ENCODE measurements at regions not wholly inside any gene's neighbourhood (a gene's known extent, or its start where the extent isn't known, plus 50 kb on each side); places are given as distances from the start of the nearest gene placed in this dataset.

- no peak overlapping the region for H3K4me3 ChIP-seq (ENCODE audit: low read depth, low read length)
- peak; percentile 73 for DNase-seq (ENCODE audit: low read depth)
- TF ChIP-seq, protein P1, sequence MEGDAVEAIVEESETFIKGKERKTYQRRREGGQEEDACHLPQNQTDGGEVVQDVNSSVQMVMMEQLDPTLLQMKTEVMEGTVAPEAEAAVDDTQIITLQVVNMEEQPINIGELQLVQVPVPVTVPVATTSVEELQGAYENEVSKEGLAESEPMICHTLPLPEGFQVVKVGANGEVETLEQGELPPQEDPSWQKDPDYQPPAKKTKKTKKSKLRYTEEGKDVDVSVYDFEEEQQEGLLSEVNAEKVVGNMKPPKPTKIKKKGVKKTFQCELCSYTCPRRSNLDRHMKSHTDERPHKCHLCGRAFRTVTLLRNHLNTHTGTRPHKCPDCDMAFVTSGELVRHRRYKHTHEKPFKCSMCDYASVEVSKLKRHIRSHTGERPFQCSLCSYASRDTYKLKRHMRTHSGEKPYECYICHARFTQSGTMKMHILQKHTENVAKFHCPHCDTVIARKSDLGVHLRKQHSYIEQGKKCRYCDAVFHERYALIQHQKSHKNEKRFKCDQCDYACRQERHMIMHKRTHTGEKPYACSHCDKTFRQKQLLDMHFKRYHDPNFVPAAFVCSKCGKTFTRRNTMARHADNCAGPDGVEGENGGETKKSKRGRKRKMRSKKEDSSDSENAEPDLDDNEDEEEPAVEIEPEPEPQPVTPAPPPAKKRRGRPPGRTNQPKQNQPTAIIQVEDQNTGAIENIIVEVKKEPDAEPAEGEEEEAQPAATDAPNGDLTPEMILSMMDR (IDR thresholded peaks at IDR 0.05; ENCODE audit: low read depth, low read length), result no peak
- TF ChIP-seq, protein P2, sequence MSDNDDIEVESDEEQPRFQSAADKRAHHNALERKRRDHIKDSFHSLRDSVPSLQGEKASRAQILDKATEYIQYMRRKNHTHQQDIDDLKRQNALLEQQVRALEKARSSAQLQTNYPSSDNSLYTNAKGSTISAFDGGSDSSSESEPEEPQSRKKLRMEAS (IDR thresholded peaks at IDR 0.05; ENCODE audit: low read depth, low read length), result no peak
- no peak for TF ChIP-seq MYC (IDR thresholded peaks at IDR 0.05; ENCODE audit: low read depth, low read length)
- TF ChIP-seq POLR2A (IDR thresholded peaks at IDR 0.05; ENCODE audit: extremely low read depth, insufficient read length), result no peak
Observed at GRCh38 chr15:70439304-70439877, 324.0 kb downstream of the UACA start.

GRCh38 chr15:70438776-70439175 is 324.6 kb downstream of the UACA start:
- no peak overlapping the region for H3K4me3 ChIP-seq (ENCODE audit: low read depth, low read length)
- DNase-seq (ENCODE audit: low read depth), result no peak
- TF ChIP-seq POLR2A (IDR thresholded peaks at IDR 0.05; ENCODE audit: extremely low read depth, insufficient read length) (no peak), MYC (IDR thresholded peaks at IDR 0.05; ENCODE audit: low read depth, low read length) (no peak)
- TF ChIP-seq, protein P2 (IDR thresholded peaks at IDR 0.05; ENCODE audit: low read depth, low read length), result no peak
- TF ChIP-seq, protein P1 (IDR thresholded peaks at IDR 0.05; ENCODE audit: low read depth, low read length), result no peak

- DNase-seq (ENCODE audit: low read depth), result no peak
- TF ChIP-seq, protein P2 (IDR thresholded peaks at IDR 0.05; ENCODE audit: low read depth, low read length), result no peak
- TF ChIP-seq, protein P1 (IDR thresholded peaks at IDR 0.05; ENCODE audit: low read depth, low read length), result no peak
- TF ChIP-seq POLR2A (IDR thresholded peaks at IDR 0.05; ENCODE audit: extremely low read depth, insufficient read length) (no peak), MYC (IDR thresholded peaks at IDR 0.05; ENCODE audit: low read depth, low read length) (no peak)
- H3K4me3 ChIP-seq (ENCODE audit: low read depth, low read length), result no peak overlapping the region
Observed at GRCh38 chr15:70437882-70438451, 325.4 kb downstream of the UACA start.

- H3K4me3 ChIP-seq (ENCODE audit: low read depth, low read length), result no peak overlapping the region
- TF ChIP-seq POLR2A (IDR thresholded peaks at IDR 0.05; ENCODE audit: extremely low read depth, insufficient read length) (no peak), MYC (IDR thresholded peaks at IDR 0.05; ENCODE audit: low read depth, low read length) (no peak)
- TF ChIP-seq, protein P2 (IDR thresholded peaks at IDR 0.05; ENCODE audit: low read depth, low read length), result no peak
- TF ChIP-seq, protein P1 (IDR thresholded peaks at IDR 0.05; ENCODE audit: low read depth, low read length), result no peak
- DNase-seq (ENCODE audit: low read depth), result no peak
Observed at GRCh38 chr15:70437089-70437488, 326.3 kb downstream of the UACA start.

DNA sequence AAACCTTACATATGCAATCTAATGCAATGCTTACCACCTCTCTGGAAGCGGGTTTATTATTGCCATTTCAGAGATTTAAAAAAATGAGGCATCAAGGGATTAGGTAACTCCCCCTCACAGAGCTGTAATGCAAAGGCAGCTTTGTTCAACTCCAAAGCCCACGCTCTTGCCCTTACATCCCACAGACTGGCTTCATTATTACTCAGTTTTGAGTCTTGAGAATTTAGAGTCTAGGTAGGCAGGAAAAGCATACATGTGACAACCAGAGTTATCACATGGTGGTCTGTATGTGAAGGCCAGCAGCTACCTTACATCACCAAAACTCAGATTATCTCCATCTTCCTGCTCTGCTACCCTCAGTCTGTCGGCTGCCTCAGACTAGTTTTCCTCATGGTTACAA is 326.9 kb downstream of the UACA start:
- no peak for TF ChIP-seq POLR2A (IDR thresholded peaks at IDR 0.05; ENCODE audit: extremely low read depth, insufficient read length)
- no peak for TF ChIP-seq MYC (IDR thresholded peaks at IDR 0.05; ENCODE audit: low read depth, low read length)
- TF ChIP-seq, protein P2 (IDR thresholded peaks at IDR 0.05; ENCODE audit: low read depth, low read length), result no peak
- TF ChIP-seq, protein P1 (IDR thresholded peaks at IDR 0.05; ENCODE audit: low read depth, low read length), result no peak
- no peak overlapping the region for H3K4me3 ChIP-seq (ENCODE audit: low read depth, low read length)
- no peak for DNase-seq (ENCODE audit: low read depth)
